GM19023 (cell line): ENCODE measurements at regions not wholly inside any gene's neighbourhood (a gene's known extent, or its start where the extent isn't known, plus 50 kb on each side); places are given as distances from the start of the nearest gene placed in this dataset.

Experiments used
- ATAC-seq: cut with Tn5 transposase; IDR thresholded peaks from one replicate; pipeline ENCODE4 v1.9.1; 2021; ENCODE audit warnings: mild to moderate bottlenecking, moderate library complexity; ENCODE audit not compliant: unreplicated experiment

- no peak for ATAC-seq
These were observed 1737.8 kb upstream of the PRR20A start for GRCh38 chr13:55402870-55403269.

- no peak for ATAC-seq
These were observed 1736.7 kb upstream of the PRR20A start for GRCh38 chr13:55403887-55404487.

- ATAC-seq = no peak
These were observed 1730.1 kb upstream of the PRR20A start for GRCh38 chr13:55410398-55411330.

GRCh38 chr13:55418095-55418494 is 1722.6 kb upstream of the PRR20A start:
- ATAC-seq = no peak

- no peak for ATAC-seq
These were observed 1707.9 kb upstream of the PRR20A start for GRCh38 chr13:55432814-55433213.

GRCh38 chr13:55437162-55437561 is 1703.6 kb upstream of the PRR20A start:
- no peak for ATAC-seq

GRCh38 chr13:55439450-55439849 is 1701.3 kb upstream of the PRR20A start:
- ATAC-seq = no peak

GRCh38 chr13:55440465-55441085 is 1700.1 kb upstream of the PRR20A start:
- ATAC-seq = no peak

GRCh38 chr13:55464222-55464621 is 1676.5 kb upstream of the PRR20A start:
- no peak for ATAC-seq

- ATAC-seq = no peak
These were observed 1673.2 kb upstream of the PRR20A start for GRCh38 chr13:55467476-55467875.

- ATAC-seq = no peak
These were observed 1657.0 kb upstream of the PRR20A start for GRCh38 chr13:55483626-55484158.

GRCh38 chr13:55493297-55493696 is 1647.4 kb upstream of the PRR20A start:
- no peak for ATAC-seq

- ATAC-seq = no peak
These were observed 1643.2 kb upstream of the PRR20A start for GRCh38 chr13:55497486-55497885.

- ATAC-seq = no peak
These were observed 1640.0 kb upstream of the PRR20A start for GRCh38 chr13:55500694-55501093.

GRCh38 chr13:55516610-55517009 is 1624.1 kb upstream of the PRR20A start:
- no peak for ATAC-seq

- ATAC-seq = no peak
These were observed 1623.4 kb upstream of the PRR20A start for GRCh38 chr13:55517312-55517711.

GRCh38 chr13:55528434-55528833 is 1612.3 kb upstream of the PRR20A start:
- no peak for ATAC-seq

- no peak for ATAC-seq
These were observed 1606.4 kb upstream of the PRR20A start for GRCh38 chr13:55534306-55534705.

GRCh38 chr13:55538424-55538823 is 1602.3 kb upstream of the PRR20A start:
- no peak for ATAC-seq

- ATAC-seq = no peak
These were observed 1597.7 kb upstream of the PRR20A start for GRCh38 chr13:55543053-55543452.

- ATAC-seq = no peak
These were observed 1590.1 kb upstream of the PRR20A start for GRCh38 chr13:55550624-55551023.

- no peak for ATAC-seq
These were observed 1587.0 kb upstream of the PRR20A start for GRCh38 chr13:55553701-55554100.
